T-helper 9 cell (primary cell): ENCODE measurements at regions not wholly inside any gene's neighbourhood (a gene's known extent, or its start where the extent isn't known, plus 50 kb on each side); places are given as distances from the start of the nearest gene placed in this dataset.

Source experiments
- DNase-seq: peaks from one replicate; pipeline ENCODE4 v3.0.0-alpha.2; 2020

DNA sequence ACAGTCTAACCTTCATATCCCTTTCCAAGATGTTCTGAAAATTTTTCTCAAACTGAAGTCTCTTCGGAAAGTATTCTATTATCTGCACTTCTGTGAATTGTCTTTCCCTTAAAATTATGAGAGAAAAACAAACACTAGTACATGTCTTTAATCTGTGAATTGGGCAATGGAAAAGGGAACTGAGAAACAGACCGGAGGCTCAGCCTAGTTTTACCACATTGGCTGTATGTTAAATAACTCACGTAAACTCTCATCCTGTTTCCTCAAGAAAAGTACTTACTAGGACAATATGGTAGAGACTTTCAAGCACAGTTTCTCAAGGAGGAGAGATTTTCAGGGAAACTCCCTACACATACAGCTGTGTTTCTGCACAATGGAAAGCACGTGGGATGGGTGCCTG, 982.2 kb upstream of the SEMA6D start:
- no peak for DNase-seq

DNA sequence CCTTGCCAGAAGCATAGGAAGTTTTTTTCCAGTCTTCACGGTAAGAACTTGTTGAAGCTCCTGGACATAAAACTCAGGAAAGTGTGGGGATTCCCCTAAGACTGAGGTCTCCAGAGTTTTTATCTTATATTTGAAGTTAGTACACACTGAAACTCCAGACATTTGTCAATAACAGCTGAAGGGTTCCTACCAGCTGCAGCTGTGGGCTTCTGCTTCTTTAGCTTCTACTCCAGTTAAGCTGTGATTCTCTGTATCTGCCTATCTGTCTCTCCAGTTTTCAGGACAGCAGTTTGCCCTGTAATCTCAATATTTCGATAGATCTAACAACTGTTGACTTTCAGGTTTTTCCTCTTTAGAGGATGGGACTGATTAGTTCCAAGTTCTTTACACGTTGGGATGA, 966.0 kb upstream of the SEMA6D start:
- no peak for DNase-seq

DNA sequence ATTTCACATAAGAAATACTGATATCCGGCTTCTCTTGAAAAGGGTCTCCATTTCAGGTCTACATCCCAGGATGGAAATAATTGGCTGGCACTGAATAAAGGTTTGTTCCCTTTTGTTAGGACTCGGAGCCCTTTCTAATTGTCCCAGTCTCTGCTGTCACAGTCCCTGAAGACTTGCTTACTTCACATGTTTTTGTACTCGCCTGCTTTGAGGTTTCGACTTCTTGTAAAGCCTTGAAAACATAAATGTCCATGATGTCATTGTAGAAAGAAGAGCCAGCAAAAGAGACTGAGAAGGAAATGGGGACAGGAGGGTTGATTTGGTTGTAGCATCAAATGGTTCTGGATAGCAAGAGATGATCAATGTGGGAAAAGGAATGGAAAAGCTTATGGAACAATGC, 963.4 kb upstream of the SEMA6D start:
- no peak for DNase-seq

DNA sequence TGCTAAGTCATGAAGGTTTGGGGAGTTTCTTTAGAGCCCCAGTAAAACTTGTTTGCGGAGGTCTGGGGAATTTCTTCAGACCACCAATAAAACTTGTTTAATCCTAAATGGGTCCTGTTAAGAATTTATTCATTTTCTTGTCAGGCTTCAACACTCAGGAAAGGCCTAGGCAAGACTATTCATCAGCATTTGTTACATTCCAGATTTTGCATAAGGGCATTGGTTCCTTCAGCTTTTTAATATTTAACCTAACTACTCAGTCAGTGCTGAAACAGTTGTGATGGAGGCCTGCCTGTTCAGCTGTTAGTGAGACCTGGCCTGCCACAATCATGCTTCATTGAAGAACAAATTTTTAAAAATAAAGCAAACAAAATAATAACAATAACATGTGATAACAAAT, 954.2 kb upstream of the SEMA6D start:
- no peak for DNase-seq

DNA sequence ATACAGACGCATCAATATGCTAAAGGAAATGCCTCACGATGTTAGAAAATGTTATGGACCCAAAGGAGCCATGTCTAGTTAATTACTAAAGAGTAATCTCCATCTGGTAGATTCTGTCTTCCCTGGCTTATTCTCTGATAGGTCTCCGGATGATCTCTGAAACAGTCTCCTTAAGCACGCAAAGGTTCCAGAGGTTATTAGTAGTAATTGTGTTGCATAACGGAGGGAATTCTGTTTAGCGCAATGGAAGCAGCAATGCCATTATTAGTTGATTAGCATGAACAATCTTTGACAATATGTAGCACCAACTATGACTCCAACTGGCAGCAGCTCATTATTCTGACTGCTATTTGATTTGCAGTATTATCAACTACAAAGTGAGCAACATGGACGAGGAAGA, 952.5 kb upstream of the SEMA6D start:
- DNase-seq = no peak

DNA sequence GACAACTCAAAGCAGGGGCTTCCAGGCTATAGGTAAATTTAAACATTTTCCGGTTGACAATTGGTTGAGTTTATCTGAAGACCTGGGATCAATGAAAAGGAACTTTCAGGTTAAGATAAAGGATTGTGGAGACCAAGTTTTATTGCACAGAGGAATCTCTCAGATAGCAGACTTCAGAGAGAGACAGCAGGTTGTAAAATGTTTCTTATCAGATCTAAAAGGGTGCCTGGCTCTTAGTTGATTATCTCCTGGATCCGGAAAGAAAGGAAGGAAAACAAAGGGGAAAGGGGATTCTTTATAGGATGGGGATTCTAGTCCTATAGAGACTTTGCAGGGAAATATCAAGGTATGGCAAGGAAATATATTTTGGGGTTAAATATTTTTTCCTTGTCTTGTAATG, 951.3 kb upstream of the SEMA6D start:
- DNase-seq = no peak

DNA sequence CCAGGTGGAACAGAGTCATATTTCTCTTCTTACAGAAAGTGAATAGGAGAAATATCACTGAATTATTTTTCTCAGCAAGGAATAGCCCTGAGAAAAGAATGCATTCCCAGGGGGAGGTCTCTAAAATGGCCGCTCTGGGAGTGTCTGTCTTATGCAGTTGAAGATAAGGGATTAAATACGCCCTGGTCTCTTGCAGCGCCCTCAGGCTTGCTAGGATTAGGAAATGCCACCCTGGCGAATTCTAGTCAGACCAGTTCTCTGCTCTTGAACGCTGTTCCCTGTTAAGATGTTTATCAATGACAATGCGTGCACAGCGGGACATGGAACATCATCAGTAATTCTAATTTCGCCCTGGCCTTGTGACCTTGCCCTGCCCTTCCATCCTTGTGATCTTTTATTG, 949.0 kb upstream of the SEMA6D start:
- DNase-seq = no peak

DNA sequence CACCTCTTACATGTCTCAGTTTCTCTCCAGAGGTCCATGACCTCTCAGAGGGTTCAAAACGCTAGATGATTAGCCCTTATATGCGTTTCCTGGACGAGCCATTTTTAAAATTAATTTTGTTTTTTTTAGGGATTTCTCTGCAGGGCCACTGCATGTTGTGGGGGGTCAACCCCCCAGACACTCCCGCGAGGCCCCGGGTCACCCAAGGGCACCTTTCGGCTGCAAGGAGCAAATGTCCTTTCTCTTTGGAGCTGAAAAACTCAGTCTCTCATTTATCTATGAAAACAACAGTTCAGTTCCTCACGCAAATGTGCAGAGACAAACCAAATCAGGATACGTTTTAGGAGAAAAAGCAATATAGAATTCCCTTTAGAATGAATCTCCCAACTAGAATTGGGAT, 944.3 kb upstream of the SEMA6D start:
- DNase-seq = no peak

DNA sequence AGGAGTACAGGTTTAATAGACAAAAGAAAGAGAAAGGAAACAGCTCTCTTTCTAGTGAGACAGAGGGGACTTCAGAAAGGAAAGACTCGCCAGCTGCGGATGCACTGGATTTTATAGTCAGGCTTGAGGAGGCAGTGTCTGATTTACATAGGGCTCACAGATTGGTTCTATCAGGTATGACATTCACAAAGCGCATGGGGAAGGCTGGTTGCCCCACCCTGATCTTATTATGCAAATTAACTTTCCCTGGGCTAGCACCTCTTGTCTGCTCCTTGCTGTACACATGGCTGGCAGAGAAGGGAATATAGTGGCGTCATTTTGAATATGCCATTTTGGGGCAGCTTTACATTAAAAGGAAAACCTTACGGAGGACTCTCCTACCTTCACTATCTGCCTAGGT, 938.4 kb upstream of the SEMA6D start:
- DNase-seq = no peak

DNA sequence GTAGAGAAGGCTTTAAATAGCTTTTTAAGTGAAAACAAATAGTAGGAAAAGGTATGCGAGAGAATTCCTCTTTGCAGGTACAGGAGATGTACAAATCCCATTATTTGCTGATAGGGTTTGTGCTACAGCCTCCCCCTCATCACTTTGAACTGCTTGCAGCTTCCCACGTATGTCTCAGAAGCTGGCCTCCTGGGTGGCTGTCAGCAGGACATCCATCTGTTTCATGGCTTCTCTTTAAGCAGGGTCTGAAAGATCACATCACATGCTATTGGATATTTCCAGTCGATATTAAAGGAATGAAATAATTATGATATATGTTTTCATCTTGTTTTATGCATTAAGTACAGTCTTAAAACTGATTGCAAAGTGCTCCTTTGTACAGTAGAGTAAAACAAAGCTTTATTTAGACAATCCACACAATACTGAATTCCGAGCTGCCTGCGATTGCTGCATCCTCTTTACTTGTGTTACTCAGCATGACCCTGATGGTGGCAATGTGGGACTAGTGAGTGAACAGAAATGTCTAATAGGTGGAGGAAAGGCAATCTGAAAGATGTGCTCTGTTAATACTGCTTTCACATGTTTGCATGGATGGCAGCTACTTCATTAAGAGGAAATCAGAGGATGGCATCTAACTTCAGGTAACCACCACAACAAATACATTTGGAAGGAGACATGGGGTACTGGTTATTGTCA, 930.6 kb upstream of the SEMA6D start:
- no peak for DNase-seq

DNA sequence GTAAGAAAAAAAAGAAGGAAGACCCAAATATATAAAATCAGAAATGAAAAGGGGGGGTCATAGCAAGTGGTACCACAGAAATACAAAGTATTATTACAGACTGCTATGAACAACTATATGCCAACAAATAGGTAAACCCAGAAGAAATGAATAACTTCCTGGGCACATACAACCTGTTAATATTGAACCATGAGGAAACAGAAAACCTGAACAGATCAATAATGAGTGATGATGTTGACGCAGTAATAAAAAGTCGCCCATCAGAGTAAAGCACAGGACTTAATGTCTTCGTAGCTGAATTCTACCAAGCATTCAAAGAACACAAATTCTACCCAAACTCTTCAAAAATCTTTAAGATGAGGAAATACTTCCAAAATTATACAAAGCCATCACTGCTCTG, 921.6 kb upstream of the SEMA6D start:
- DNase-seq = no peak

DNA sequence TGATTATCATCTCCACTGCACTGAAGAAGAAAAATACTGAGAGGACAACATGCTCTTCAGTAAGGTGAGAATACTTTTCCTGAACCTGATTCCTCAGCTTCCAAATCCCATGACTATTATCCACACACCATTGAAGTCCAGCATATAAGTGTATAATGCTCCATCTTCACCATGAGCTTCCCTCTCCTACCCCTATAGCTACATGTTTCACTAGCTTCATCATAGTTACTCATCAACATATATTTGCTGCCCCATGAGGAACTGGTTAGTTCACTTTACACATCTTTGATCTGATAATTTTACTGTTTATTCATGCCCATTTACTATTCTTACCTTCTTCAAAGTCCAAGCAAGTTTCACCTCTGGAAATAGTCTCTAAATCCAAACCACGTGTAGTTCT, 908.5 kb upstream of the SEMA6D start:
- no peak for DNase-seq

DNA sequence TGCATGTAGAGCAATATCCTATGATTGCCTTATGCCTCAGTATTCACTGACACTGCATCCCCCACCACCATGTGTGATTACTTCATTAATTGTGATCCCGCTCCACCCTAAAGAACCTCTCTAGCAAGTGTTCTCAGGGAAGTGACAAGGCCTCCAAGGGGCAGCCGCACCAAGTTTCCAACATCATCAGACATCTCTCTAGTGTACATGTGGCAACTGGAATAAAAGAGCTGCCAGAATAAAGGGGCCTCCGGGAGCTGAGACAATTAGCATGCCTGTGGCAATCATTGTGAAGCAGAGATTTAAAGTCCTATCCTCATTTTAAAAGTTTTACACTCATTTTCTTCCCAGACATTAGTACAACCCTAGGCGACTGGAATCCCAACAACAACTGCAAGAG, 902.1 kb upstream of the SEMA6D start:
- DNase-seq = no peak

DNA sequence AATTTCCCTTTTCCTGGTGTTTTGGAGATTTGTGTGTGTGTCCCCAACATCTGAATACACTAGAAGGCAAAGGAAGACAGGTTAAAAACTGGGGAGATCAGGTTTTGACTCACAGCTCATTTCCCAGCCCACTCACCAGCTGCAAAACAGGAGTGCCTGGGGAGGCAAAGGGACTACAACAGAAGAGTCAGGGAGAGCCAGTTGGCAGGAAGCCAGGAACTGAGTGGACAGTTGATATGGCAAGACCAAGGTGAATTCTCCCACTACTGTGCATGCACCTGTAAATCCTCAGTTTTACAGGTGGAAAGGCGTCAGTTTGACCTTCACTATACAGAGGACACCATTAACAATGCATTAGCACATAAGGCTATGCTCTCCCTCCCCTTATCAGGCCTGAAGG, 901.5 kb upstream of the SEMA6D start:
- DNase-seq = no peak

DNA sequence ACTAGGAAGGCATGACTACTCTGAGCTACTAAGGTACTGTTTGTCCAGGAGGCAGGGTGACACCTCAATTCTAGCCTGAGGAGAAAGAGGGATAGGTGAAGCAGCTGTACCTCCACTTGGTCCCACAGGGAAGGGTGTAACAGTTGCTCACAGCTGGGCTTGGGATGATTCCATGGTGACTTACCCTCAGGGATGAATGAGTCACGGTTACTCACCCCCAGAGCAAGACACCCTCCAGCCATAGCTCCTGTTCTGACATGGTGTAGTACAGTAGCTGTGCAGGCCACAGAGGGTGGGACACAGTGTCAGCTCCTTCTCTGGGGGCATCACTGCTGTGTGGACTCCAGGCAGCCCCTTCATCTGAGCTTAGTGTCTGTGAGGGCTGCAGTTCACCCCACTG, 868.6 kb upstream of the SEMA6D start:
- DNase-seq = no peak

DNA sequence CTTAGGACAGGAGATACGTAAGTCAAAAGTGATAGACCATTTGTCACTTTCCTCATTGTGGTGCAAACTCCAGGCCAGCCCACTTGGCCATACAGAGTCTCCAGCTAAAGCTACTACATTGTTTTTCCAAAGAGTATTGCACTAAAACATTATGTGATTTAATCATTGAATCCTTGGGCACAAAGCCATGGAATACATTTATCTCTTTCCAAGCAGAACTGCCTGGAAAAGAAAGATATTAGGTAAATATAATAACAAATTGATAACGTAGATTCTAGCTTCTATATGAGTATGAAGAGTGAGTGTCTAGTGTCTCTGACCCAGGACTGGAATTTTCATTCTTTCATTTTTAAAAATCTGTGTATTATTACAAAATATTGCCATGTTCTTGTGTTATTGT, 863.7 kb upstream of the SEMA6D start:
- no peak for DNase-seq

DNA sequence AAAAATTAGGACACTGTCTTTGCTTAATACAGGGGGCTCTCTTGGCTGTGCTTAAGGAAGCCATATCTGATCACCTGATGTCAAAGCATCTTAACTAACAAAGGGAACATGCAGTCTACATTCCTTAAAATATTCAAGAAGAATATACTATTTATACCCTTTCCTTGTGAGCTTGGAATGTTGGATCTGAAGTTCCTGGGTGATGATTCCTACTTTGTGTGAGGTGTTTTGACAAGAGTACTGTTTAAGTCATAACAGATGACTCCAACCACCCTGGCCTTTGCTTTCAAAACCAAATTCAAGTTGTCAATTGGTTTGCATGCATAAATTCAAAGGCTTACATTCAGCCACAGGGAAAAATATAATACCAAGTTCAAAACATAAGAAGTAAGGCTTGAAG, 862.7 kb upstream of the SEMA6D start:
- DNase-seq = no peak

DNA sequence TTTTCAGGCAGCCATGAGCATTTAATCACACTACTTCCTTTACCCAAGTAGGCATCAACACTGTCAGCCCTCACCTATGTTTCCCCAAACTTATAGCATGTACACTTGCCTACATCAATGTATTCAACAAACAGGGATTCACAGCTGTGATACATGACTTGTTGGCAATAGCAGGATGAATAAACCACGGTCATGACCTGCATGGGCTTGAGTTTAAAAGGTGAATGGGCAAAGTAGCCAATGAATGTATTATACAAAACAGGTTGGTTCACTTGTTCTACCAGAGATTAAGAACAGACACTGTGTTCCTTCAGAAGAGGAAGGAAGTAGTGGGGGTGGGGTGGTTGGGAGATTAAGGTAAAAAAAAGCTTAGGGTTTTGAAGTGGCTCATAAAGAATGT, 861.9 kb upstream of the SEMA6D start:
- no peak for DNase-seq

DNA sequence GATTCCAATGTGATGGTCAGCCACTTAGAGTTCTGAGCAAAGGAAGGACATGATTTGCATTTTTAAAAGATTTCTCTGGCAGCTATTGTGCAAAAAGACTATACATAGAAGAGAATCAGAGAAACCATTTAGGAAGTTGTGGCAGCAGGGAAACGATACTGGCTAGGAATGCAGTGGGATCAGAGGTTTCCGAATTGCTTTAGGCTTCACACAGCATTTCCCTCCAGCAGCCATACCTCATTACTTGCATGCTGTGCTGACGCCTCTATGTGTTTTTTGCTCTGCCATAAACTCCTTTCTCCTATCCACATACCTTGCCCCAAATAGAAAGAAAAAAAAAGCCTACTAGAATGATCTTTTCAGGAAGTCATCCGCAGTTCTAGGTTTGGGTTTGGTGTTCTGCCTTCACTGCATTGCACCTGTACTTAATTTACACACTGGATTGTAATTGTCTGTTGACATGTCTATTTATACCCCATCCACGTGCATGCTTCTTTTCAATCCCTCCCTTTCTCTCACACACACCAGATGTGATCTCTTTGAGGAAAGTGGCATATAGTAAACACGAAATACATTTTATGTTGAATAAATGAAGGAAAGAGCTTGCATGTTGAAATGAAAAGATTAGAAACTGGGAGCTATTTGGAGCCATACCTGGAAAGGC, 860.3 kb upstream of the SEMA6D start:
- no peak for DNase-seq

DNA sequence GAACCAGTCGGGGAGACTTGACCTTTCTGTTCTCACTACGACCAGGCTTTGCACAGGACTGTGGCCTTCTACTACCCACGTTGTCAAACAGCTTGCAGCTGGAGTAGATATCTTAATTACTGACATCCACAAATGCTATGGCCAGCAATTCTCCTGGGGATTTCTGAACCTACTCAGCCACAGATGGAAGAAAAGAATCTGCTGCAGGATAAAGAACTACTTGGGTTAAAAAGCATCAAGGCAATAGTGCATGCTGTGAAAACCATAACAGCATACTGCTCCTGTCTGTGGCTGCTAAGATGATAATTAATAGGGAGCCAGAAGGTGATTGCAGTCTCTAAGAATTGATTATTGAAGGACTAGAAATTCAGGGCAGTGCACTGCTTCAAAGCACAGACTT, 859.2 kb upstream of the SEMA6D start:
- DNase-seq = no peak

DNA sequence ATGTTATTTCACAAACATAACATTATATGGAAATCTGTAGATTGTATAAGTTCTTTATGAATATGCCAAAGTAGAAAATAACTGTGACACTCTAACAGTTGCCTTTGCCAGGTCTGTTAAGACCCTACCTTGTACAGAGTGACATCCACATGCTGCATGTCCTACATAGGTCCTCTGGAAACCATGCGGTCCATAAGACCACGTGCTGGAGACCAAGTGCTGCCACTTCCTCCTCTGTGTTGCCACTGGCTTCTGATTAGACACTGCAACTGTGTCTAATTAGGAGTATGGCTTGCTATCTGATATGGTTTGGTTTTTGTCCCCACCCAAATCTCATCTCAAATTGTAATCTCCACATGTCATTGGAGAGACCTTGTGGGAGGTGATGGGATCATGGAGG, 855.5 kb upstream of the SEMA6D start:
- no peak for DNase-seq

DNA sequence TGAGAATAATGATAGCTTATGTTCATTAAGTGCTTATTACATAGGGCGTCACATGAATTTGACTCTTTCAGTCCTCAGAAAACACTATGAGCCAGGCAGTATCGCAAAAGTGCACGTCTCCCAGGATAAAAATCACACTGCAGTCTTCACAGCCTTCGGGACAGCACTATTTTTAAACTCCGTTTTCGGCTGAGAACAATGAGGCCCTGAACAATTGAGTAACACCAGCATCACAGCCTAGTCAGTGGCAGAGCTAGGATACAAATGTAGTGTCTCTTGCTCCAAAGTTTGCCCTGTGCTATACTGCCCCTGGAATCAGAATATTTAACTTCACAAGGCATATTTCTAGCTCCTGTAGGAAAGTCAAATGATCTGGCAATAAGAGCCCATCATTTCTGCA, 852.1 kb upstream of the SEMA6D start:
- no peak for DNase-seq

DNA sequence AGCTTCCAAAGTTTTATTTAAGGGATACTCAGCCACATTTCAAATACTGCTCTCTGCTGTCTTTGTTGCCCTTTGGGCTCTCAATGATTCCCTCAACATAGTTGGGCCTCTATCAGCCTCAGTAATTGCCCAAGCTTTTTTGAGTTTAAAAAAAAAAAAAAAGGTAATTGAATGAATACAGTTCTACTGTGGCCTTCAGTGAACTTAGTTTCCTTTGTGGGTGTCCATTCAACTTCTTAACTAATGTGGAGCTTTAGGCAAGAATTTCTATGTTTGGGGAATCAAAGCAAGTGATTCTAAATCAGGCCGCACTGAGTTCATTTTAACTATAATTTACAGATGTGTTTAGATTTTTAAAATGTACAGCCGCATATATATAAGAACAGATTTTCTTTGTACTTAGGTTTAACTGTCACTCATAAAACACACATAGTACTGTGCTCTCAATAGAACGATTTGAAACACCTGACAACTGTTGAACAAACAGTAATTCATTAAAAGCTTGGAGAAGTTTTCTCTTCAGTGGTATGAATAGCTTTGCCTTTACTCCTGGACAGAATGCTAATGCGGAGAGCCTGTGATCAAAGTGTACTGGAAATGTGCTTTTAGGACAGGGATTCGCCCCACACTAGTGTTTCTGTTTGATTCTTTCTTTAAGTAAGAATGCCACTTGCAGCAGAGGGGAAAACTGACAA, 844.9 kb upstream of the SEMA6D start:
- no peak for DNase-seq

DNA sequence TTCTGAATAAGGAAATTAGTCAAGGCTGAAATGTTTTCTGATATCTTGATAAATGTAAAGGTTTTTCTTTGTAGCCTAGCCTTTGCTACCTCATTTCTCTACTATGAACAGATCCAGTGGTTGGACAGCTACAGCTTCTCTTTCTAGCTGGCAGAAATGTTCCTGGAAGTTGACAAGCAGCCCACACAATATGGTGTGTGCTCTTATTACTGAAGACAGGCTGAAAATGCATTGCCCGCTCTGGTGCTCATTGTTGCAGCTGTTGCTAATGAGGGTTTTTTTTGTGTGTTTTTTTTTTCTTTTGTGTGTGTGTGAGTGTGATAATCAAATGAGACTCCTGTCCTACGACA, 844.3 kb upstream of the SEMA6D start:
- DNase-seq = no peak
